HL-60 (cell line): ENCODE measurements at regions not wholly inside any gene's neighbourhood (a gene's known extent, or its start where the extent isn't known, plus 50 kb on each side); places are given as distances from the start of the nearest gene placed in this dataset.

ENCODE experiments used
- DNase-seq, 2 experiments: peaks; one replicate each; pipeline ENCODE4 v3.0.0-alpha.2; 2010 to 2020; ENCODE audit warnings: low read depth in 1 of 2, low spot score in 1 of 2
- H3K27ac ChIP-seq: fragments of 250-450 bp; sonication (Bioruptor Pico); replicated peaks from 2 replicates; pipeline ENCODE4 v1.5.1; 2020; ENCODE audit warnings: mild to moderate bottlenecking, moderate library complexity
- H3K27me3 ChIP-seq: fragments of 250-450 bp; sonication (Bioruptor Pico); 2 replicates; pipeline ENCODE4 v1.5.1; 2021; ENCODE audit warnings: mild to moderate bottlenecking, moderate library complexity; ENCODE audit not compliant: insufficient read depth, poor library complexity, severe bottlenecking
- H3K4me3 ChIP-seq: replicated peaks from 2 replicates; pipeline ENCODE4 v1.5.1; 2011; ENCODE audit warnings: mild to moderate bottlenecking, control low read depth, low read length; ENCODE audit not compliant: insufficient read depth
- CTCF ChIP-seq: IDR thresholded peaks from one replicate; pipeline ENCODE4 v1.5.1; 2011; ENCODE audit warnings: low read length, control low read depth, inconsistent platforms; ENCODE audit not compliant: insufficient read depth
- GABPA ChIP-seq: IDR thresholded peaks from 2 replicates; pipeline ENCODE4 v1.6.1; 2012; ENCODE audit warnings: low read depth
- POLR2AphosphoS5 ChIP-seq: IDR thresholded peaks from 2 replicates; pipeline ENCODE4 v1.6.1; 2012; ENCODE audit warnings: low read depth
- REST ChIP-seq: IDR thresholded peaks from 2 replicates; pipeline ENCODE4 v1.6.1; 2012; ENCODE audit warnings: low read depth; ENCODE audit not compliant: insufficient replicate concordance
- SPI1 ChIP-seq: IDR thresholded peaks from 2 replicates; pipeline ENCODE4 v1.6.1; 2012; ENCODE audit warnings: low read depth, mild to moderate bottlenecking, borderline replicate concordance

DNA sequence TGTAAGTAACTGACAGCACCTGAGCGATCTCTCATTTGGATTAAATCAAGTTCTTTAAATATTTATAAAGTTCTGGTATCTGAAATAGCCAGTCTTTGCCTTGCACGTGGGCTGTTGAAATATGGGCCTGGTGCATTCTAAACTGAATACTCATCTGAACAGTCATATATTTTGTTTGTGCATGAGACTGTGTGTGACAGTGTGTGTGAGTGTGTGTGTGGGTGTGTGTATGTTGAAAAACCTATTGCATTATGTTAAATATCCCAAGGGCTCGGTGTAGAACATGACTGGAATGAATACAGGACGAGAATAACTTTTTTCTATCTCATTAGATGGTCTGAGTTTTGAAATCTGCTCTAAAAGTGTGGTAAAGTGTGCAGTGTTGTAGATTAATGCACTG lies 82.4 kb upstream of the TOX3 start:
- no peak for DNase-seq
- TF ChIP-seq GABPA (no peak), CTCF (no peak), REST (no peak), SPI1 (no peak), POLR2AphosphoS5 (no peak)
- no peak overlapping the region for H3K27ac ChIP-seq
- H3K27me3 ChIP-seq, result no peaks in the 10 kb centered on the region
- H3K4me3 ChIP-seq, result no peak overlapping the region

DNA sequence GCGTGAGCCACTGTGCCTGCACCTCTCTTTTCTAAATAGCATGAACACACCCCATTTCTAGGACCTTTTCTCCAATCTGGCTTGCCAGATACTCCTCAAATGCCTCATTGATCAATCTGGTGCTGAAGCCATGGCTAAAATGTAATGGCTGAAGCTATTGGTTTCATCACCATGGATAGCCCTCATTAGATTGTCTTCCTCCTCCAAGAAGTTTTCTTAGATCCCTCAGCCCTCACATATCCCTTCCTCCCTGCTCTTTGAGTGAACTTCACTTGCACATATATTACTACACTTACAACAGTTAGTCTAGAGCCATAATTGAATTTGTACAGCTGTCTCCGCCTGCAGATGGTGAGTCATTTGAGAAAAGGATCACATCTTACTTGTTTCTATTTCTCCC lies 77.9 kb upstream of the TOX3 start:
- TF ChIP-seq POLR2AphosphoS5, result no peak
- no peak for TF ChIP-seq REST
- no peak for TF ChIP-seq SPI1
- TF ChIP-seq CTCF, result no peak
- TF ChIP-seq GABPA, result no peak
- peaks cover 2% of the 10 kb centered on the region for H3K27me3 ChIP-seq
- no peak overlapping the region for H3K27ac ChIP-seq
- H3K4me3 ChIP-seq, result no peak overlapping the region
- DNase-seq, result no peak

DNA sequence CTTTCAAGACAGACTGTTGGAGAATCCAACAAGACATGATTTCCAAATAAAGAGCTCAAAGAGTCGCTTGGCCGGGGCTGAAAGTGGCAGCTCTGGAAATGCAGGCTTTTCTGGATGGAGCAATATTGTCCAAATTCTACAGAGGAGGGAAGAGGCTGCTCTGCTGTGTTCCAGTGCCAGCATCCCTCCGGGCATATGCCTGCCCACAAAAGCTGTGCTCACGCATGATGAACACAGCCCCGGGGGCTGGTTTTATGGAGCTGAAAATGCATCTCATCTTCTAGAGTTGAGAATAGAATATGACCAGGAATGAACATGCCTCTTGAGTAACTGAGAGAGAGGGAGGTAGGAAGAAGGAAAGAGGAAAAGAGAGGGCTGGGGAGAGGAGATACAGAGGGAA lies 74.7 kb upstream of the TOX3 start:
- no peak overlapping the region for H3K27ac ChIP-seq
- peaks cover 2% of the 10 kb centered on the region for H3K27me3 ChIP-seq
- no peak for TF ChIP-seq SPI1
- no peak for TF ChIP-seq CTCF
- no peak for TF ChIP-seq POLR2AphosphoS5
- TF ChIP-seq REST, result no peak
- no peak for TF ChIP-seq GABPA
- no peak overlapping the region for H3K4me3 ChIP-seq
- no peak for DNase-seq
